GM12878 (cell line): ENCODE measurements at regions not wholly inside any gene's neighbourhood (a gene's known extent, or its start where the extent isn't known, plus 50 kb on each side); places are given as distances from the start of the nearest gene placed in this dataset.

Source experiments
- CREB1 ChIP-seq: IDR thresholded peaks from 2 replicates; pipeline ENCODE4 v1.6.1; 2012; ENCODE audit warnings: low read depth, mild to moderate bottlenecking, inconsistent platforms
- CTCF ChIP-seq, 3 experiments: IDR thresholded peaks in 2 of 3; conservative IDR thresholded peaks in 1 of 3; 2 replicates each; pipeline ENCODE4 v1.5.1; 2011; ENCODE audit warnings: low read depth in 3 of 3, low read length in 3 of 3, mild to moderate bottlenecking in 3 of 3, control low read depth in 2 of 3, moderate library complexity in 2 of 3, inconsistent platforms in 1 of 3, mixed read lengths in 1 of 3; ENCODE audit not compliant: control insufficient read depth in 2 of 3, insufficient read depth in 1 of 3; ENCODE audit errors: extremely low read depth in 1 of 3
- PBX3 ChIP-seq: IDR thresholded peaks from 2 replicates; pipeline ENCODE4 v1.6.1; 2011; ENCODE audit warnings: mild to moderate bottlenecking, low read depth, low read length, moderate library complexity; ENCODE audit not compliant: insufficient replicate concordance
- POLR2A ChIP-seq: IDR thresholded peaks from 2 replicates; pipeline ENCODE4 v1.6.1; 2011; ENCODE audit warnings: low read depth, mild to moderate bottlenecking, low read length
- TCF12 ChIP-seq: IDR thresholded peaks from 2 replicates; pipeline ENCODE4 v1.6.1; 2011; ENCODE audit warnings: low read depth, mild to moderate bottlenecking, low read length
- ZNF274 ChIP-seq: IDR thresholded peaks from one replicate; pipeline ENCODE4 v1.8.0; 2011; ENCODE audit not compliant: insufficient read length, insufficient read depth
- TF ChIP-seq, protein P1 (sequence below): IDR thresholded peaks from 2 replicates; pipeline ENCODE4 v1.6.1; 2012; ENCODE audit warnings: low read depth, low read length, improper control_type of control experiment

DNA sequence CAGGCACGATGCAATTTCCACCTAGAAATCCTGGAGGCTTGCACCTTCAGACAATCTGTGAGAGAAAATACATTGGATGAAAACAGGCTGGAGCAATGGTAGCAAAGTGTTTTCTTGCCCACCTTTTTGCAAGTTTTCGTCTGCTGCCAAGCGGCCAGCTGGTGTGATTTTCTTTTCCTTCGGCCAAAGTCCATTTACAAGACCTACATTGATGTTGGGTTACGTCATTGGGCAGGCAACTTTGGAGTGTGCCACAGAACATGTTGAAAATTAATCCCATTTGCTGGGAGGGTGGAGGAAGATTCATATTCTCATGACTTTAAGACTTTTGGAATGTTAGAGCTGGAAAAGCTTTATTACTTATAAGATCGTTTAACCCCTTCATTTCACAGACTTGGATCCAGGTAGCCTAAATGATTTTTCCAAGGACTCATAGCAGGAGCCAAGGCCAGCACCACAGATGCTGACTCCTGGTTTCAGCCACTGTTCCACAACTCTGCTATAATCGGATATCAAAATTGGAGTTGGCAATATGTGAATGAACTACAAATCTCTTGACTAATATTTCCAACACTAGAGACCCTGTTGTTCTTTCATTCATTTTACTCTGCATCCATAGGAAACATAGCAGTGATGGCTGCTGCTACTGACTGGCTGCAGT lies 352.1 kb downstream of the RND3 start:
- TF ChIP-seq POLR2A (no peak), PBX3 (no peak), CTCF (IDR thresholded peaks at IDR 0.05 in 2 of 3, conservative IDR thresholded peaks at IDR 0.05 in 1 of 3; ENCODE audit: control insufficient read depth in 2 of 3, extremely low read depth in 1 of 3, insufficient read depth in 1 of 3, low read depth in 3 of 3, low read length in 3 of 3) (no peak), CREB1 (no peak), TCF12 (no peak), ZNF274 (no peak)
- TF ChIP-seq, protein P1, sequence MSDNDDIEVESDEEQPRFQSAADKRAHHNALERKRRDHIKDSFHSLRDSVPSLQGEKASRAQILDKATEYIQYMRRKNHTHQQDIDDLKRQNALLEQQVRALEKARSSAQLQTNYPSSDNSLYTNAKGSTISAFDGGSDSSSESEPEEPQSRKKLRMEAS, result no peak
